ENCODE measurements at regions not wholly inside any gene's neighbourhood (a gene's known extent, or its start where the extent isn't known, plus 50 kb on each side); places are given as distances from the start of the nearest gene placed in this dataset.

DNA sequence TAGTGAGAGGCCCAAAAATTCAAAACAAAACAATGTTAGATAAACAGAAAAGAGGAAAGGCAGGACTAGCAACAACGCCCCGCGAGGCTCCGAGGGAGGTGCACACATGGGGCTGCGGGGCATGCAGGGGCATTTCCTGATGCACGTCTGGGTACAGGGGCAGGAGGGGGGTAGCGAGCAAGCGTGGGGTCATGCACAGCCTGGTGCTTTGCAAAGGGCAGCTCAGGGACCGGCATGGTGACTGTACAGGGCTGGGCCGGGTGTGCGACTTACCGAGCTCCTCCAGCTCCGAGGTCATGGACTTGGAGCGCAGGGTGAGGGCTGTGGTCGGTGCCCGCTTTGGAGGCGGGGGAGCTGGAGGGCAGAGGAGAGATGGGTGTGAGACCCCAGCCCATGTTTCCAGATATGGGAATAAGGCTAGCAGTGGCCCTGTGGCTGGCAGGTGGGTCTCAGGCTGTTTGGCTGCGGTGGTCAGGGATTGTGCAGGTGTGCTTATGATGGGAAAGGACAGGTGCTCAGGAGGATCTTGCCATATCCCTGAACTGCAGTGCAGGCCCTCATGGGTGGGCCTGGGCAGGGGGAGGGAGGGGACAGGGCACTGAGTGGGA is 103.7 kb downstream of the CTTN start:
- DNase-seq = no peak

DNA sequence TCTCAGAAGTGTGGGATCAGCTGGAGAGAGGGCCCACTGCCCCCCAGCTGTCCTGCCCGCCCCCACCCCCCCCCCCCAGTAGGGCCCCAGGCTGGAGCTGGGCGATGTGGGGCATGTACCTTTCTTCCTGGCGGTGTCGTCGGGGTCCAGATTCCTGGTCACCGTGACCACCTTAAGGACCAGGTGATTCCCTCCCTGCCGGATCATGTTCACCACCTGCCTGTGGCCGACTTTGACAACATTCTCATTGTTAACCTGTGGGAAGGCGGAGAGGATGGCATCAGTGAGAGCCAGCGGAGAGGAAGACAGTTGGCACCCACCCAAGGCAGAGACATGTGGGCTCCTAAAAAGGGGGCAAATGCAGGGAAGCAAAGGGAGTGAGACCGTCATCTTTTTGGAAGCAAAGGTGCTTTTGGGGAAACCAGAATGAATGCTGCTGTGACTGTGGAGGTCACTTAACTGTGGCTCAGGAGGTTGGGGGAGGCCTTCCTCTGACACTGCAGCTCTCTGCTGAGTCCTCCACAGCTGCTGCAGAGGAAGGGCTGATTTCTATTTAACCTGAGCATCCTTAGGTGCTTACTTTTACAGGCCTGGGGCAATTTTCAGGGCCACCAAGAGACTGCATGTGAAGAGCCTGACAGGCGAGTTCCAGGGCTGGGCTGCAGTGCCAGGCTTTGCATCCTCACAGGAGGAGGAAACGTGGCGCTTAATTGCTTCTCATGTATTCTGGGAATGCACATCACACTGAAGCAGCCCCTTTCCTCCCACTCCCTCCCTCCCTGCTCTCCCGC is 104.5 kb downstream of the CTTN start:
- DNase-seq = no peak

DNA sequence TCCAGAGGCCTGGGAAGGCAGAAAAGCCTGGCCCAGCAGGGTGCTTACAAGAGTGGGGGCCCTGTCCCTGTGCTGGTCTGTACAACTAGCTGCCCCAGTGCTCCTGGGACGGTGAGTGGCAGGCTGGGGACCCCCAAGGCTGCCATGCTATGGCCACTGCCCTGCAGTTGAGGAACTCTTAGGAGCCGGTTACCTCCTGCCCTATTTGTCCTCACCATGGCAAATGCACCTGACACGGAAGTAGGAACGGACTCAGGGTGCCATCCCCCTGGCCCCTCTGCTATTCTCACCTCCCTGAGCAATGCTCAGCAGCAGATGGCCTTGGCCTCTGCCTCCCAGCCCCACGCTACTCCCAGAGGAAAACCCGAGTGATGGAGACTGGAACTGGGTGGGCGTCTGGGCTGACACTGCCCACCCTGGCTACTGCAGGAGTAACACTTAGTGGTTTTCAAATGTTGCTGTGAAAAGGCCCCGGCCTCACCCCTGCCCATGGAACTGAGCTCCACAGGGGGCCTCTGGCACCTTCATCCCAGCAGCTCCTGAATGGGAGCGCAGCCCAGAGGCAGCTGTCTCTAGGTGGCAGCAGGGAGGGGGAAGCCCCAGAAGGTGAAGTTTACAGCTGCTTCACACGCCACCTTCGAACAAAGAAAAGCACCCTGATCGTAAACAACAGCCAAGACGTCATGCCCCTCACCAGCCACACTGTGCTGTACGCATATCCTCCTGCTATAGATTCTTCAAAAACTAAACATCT is 105.3 kb downstream of the CTTN start:
- no peak for DNase-seq

GRCh38 chr11:70504246-70505020 is 106.1 kb downstream of the CTTN start:
- no peak for DNase-seq

GRCh38 chr11:70505331-70505731 is 107.0 kb downstream of the CTTN start:
- no peak for DNase-seq

DNA sequence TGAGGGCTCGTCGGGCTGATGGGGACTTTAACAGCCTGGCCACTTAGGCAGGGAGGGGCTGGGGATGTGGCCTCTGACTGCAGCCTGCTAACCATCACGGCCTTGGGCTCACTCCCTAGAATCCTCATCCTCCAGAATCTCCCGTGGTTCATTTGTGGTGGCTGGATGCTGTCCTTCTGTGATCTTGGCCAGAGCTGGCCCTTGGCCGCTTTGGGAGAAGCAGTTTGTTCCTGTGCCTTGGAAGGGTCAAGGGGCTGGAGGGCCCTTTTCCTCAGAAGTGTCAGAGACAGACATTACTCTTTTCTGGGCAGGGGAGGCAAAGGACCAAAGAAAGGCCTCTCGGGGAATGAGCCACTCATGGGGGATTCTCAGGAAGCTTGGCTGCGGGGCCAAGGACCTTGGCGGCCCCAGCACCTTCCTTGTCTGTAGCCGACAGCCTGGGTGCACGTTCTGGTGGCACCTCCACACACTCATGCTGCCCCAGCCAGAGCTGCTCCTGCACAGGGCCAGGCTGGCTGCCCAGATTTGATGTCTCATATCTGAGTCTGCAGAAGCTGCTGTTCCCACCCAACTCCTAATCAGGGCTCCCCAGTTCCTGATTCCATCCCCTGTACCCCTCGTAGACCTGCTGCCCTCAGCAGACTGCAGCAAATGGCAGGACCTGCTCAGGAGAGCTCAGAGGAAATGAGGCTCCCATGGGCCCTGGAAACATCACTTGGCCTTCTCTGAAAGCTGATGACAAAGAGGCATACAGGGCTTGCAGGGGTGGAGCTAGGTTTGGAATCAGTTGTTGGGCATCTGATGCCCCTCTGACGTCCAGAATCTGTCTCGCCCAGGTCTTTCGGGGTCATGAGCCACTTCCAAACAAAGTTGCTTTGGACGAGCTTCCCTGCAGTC is 107.7 kb downstream of the CTTN start:
- no peak for DNase-seq

DNA sequence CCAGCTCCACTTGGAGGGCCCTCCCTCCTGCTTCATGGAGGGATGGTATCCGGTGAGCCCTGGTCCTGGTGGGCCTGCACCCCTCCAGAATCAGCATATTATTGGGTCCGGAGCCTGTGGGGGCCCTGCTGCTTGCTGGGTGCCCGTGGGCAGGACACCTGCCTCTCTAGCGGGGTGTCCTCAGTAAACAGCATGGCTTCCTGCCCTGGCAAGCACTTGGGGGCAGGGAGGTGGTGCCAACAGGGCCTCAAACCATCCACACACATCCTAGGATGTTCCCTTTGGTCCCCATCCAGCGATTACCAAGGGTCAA is 108.3 kb downstream of the CTTN start:
- DNase-seq = no peak

DNA sequence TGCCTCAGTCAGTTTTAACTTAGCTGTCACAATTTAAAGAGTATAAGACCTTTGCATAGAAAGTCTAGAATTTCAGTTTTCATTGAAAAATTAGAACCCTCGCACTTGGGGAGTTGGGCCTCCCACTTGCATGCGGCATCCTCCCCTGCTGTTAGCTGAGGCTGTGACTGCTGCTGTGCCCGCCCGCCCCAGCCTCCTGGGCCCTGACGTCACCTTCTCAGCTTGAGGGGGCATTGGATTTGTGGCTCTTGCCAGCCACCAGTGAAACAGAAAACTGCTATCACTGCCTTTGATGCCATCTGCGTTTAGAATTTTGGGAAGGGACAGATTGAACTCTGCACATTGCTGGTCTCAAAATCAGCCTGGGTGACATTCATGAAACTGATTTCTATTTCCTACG is 108.7 kb downstream of the CTTN start:
- DNase-seq = no peak

DNA sequence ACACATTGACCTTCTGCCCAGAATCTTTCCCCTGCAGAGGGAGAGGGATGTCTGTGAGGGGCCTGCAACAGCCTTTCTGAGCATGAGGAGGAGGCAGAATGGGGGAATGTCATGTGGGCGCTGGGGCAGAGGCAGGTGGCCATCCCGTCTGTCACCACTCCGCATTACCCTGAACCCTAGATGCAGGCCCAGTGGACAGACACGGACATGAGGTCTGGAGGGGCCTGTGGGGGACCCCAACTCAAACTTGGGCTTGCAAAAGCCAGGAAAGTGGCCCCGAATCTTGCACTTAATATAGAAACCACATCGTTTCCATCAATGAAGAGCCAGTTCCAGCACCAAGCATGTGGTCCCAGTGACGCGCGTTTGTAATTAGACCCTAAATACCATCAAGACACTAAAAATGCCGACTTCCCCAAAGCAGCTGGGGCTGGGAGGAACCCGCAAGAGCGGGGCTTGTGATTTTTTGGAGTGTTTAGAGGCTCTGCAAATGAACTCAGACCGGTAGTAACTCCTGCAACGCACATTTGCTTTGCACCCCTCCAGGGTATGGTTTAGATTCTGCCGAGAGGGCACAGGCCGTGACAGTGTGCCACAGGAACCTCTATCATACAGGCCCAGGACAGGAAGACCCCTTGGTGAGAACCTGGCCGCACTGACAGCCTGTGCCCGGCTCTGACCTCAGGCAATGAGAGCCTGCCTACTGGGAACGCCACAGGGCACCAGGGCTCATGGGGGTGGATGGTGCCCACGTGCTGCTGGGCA is 109.3 kb downstream of the CTTN start:
- no peak for DNase-seq

GRCh38 chr11:70508231-70508480 is 109.8 kb downstream of the CTTN start:
- DNase-seq = no peak

- DNase-seq = no peak
Measured at GRCh38 chr11:70509476-70509875, 111.1 kb downstream of the CTTN start.

DNA sequence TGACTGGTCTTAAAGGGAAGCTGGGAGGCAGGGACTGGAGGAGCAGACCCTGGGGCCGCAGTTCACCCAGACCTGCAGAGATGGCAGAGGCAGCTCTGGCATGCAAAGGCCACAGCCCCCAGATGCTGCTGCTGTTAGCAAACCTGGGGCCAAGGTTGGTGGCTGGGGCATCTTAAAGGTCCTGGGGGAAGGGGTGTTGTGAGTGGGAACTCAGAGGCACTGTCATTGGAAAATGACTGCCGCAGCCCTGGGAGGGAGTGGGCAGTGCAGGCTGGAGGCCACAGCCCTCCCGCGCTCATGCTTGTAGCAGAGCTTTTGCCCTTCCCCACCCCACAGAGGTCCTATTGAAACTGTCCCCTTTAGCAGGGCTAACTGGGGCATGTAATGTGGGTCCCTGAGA is 111.8 kb downstream of the CTTN start:
- DNase-seq = no peak

DNA sequence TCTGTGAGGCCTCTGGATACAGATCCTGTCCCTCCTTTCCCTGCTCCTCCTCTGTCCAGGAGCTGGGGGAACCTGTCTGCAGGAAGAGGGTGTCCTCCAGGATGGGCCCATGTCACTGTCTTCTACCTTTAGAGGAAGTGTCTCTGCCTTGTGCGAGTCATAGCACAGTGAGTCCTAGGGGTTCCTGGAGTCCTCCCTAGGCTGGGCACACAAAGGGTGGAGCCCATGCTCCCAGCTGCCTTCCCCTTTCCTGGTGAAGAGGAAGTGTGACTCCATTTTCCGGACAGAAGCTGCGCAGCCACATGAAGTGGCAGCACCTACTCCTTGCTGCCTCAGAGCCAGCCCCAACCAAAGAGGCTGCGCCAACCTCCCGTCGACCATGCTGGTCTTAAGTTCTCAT is 112.2 kb downstream of the CTTN start:
- DNase-seq = no peak

DNA sequence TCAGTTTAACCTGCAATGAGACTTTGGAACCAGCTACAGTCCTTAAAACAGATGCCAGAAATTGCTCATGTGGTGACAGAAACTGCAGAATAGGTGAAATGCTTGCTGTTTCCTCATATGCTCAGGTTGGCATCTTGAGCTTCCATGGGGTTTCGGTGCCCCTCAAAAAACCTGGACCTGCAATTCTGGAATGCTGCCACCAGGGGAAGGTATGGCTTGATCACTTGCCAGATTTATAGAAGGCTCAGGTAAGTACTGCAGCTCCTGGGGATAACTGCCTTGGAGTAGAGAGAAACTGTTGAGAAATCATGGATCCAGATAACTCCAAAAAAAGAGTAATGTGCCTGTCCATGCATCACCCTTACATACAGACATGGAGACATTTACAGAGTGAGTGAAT is 113.0 kb downstream of the CTTN start:
- DNase-seq = no peak

DNA sequence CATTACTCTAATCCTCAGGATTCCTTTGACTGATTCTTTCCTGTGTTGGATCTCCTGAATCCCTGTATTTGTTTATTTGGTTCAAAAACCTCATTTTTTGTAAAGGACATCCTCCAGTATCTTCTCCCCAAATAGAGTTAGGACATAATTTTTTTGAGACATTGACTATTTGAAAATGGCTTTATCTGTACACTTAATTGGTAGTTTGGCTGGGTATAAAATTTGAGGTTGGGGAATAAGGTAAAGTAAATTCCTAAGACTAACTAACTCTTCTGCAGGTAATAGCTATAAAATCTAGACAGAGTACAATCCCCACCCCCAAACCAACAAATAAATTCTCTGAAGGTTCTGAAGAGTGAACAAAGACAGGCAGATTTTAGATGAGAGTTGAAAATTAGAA is 114.4 kb downstream of the CTTN start:
- no peak for DNase-seq

DNA sequence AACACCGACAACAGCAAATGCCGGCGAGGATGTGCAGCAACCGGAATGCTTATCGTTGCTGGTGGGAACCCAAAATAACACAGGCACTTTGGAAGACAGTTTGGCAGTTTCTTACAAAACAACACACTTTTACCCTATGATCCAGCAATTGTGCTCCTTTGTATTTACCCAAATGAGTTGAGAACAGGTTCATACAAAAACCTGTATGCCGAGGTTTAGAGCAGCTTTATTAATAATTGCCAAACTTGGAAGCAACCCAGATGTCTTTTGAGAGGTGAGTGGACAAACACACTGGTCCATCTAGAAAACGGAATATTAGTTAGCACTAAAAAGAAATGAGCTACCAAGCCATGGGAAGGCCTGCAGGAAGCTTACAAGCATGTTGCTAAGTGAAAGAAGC is 118.9 kb downstream of the CTTN start:
- no peak for DNase-seq

DNA sequence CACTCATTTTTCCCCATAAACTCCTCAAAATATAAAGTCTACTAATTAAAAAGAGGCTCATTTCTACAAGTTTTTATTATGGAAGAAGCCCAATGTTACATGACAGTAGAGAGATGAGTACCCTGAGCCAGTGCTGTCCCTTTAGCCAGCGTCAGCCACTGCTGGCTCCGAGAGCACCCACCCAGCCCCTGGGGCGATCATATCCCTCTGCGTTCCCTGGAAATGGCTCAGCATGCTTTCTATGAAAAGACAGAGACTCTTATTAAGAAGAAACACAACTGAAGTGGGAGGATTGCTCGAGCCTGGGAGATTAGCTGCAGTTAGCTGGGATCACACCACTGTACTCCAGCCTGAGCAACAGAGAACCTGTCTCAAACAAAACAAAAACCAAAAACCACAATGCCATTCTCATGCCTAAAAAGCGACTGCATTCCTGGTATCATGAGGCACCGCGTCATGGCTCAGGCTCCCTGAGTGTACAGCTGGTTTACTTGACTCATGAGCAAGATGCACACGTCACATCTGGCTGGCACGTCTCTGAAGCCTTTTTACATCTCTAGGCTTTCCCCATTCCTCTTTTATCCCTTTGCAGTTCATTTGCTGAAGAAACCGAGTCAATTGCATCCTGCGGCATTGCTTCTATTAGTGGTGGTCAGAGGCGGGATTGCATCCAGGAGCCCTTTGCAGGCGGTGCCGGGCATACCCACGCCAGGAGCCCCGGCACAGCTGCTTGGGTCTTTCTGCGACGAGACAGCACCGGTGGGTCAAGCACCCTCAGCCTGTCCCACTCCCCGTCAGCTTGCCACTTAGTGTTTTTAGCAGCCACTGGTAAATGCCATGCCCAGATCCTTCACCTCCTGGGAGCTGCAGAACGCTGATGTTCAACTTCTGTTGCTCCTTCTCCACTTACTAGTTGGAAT is 119.9 kb downstream of the CTTN start:
- DNase-seq = no peak

DNA sequence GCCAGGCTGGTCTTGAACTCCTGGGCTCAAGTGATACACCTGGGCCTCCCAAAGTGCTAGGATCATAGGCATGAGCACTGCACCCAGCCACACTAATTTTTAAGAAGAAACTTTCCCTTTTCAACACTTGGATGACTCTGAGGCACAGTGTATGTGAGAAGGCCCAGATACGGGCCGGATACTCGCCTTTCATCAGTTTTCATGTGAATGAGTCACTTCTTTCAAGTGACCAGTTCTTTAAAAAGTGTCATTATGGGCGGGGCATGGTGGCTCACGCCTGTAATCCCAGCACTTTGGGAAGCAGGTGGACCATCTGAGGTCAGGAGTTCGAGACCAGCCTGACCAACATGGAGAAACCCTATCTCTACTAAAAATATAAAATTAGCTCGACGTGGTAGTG is 120.8 kb downstream of the CTTN start:
- DNase-seq = no peak

DNA sequence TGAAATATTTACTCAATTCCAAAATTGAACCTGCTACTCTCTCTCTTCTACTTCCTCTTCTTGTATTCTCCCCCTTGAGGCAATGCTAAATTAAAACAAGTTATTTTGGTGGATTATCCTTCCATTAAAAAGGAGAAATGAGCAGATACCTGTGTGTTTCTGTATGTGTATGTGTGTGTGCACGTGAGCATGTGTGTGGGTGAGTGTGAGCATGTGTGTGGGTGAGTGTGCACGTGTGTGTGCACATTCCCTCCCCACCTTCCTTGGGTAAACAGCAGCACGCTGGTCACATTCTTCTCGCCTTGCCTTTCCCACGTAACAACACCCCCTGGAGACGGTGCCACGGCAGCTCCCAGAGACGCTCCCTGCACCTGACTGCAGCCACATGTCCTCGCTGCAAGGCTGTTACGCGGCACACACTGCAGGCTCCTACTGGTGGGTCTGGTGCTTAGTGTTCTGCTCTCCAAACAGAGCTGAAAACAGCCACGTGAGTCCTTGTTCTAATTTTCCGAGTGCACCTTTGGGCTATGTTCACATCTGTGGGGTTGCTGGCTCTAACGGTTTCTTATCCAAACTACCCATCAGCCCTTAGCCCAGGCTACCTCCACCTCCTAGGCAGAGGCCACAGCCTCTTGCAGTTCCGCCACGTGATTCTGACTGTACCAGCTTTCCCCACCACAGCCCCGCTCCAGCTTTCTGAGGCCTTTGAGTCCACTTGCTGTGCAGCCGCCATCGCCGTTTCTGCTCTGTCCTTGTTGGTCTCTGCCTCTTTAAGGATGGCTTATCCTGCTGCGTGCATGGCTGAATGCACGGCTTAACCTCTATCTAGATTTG is 123.4 kb downstream of the CTTN start:
- DNase-seq = no peak

DNA sequence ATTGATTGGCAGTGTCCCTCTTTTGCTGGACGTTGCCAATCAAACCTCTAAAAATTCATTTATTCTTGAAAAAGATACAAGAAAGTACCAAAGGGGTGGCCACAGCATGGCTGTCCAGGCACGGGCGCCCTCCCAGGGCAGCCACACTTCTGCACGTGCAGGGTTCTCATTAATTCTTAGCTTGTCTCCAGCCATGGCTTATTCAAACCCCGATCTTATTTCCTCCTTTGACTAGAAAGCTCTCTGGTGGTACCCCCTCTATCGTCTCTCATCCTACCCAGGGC is 123.9 kb downstream of the CTTN start:
- no peak for DNase-seq
